ENCODE measurements at regions not wholly inside any gene's neighbourhood (a gene's known extent, or its start where the extent isn't known, plus 50 kb on each side); places are given as distances from the start of the nearest gene placed in this dataset.

GRCh38 chr1:38213646-38214434, 167.2 kb upstream of the POU3F1 start:
- no peaks in the 10 kb centered on the region for H4K20me1 ChIP-seq (ENCODE audit: insufficient read depth)
- no peak overlapping the region for H3K9ac ChIP-seq (ENCODE audit: low read length)
- no peaks in the 10 kb centered on the region for H3K36me3 ChIP-seq (ENCODE audit: insufficient read depth, low read length)
- H3K4me3 ChIP-seq (ENCODE audit: low read length): no peak overlapping the region
- H3F3A ChIP-seq (ENCODE audit: insufficient read depth, low read length, poor library complexity, severe bottlenecking): no peaks in the 10 kb centered on the region
- no peaks in the 10 kb centered on the region for H3K9me2 ChIP-seq (ENCODE audit: insufficient read depth, low read length)
- no peak overlapping the region for H2AFZ ChIP-seq (ENCODE audit: low read depth, low read length)
- H3K79me2 ChIP-seq (replicated peaks; ENCODE audit: insufficient read depth, low read length): no peaks in the 10 kb centered on the region
- TF ChIP-seq REST (IDR thresholded peaks at IDR 0.05; ENCODE audit: borderline replicate concordance): no peak
- TF ChIP-seq TAF1 (IDR thresholded peaks at IDR 0.05; ENCODE audit: low read depth): no peak
- TF ChIP-seq POLR2AphosphoS5 (IDR thresholded peaks at IDR 0.05): no peak
- TF ChIP-seq MXI1 (conservative IDR thresholded peaks at IDR 0.05; ENCODE audit: poor library complexity, severe bottlenecking): no peak
- TF ChIP-seq RAD21 (conservative IDR thresholded peaks at IDR 0.05): no peak
- no peak for TF ChIP-seq EZH2 (IDR thresholded peaks at IDR 0.05; ENCODE audit: borderline replicate concordance, insufficient read depth, low read length, poor library complexity, severe bottlenecking)
- H3K27ac ChIP-seq (ENCODE audit: low read length): no peak overlapping the region
- H3K27me3 ChIP-seq (ENCODE audit: insufficient read depth, low read depth, low read length): no peaks in the 10 kb centered on the region
- H3K4me2 ChIP-seq (ENCODE audit: low read length): no peak overlapping the region
- no peaks in the 10 kb centered on the region for H3K9me3 ChIP-seq (ENCODE audit: low read length)

GRCh38 chr1:38210895-38211177, 164.2 kb upstream of the POU3F1 start:
- Histone ChIP-seq H3K27ac (ENCODE audit: low read length) (no peak overlapping the region), H3K79me2 (replicated peaks; ENCODE audit: insufficient read depth, low read length) (no peaks in the 10 kb centered on the region), H3K4me2 (ENCODE audit: low read length) (no peak overlapping the region), H2AFZ (ENCODE audit: low read depth, low read length) (no peak overlapping the region), H4K20me1 (ENCODE audit: insufficient read depth) (no peaks in the 10 kb centered on the region), H3K27me3 (ENCODE audit: insufficient read depth, low read depth, low read length) (no peaks in the 10 kb centered on the region), H3K9ac (ENCODE audit: low read length) (no peak overlapping the region), H3K9me3 (ENCODE audit: low read length) (no peaks in the 10 kb centered on the region), H3K9me2 (ENCODE audit: insufficient read depth, low read length) (no peaks in the 10 kb centered on the region), H3F3A (ENCODE audit: insufficient read depth, low read length, poor library complexity, severe bottlenecking) (no peaks in the 10 kb centered on the region), H3K4me3 (ENCODE audit: low read length) (no peak overlapping the region), H3K36me3 (ENCODE audit: insufficient read depth, low read length) (no peaks in the 10 kb centered on the region)
- TF ChIP-seq REST (IDR thresholded peaks at IDR 0.05; ENCODE audit: borderline replicate concordance) (no peak), TAF1 (IDR thresholded peaks at IDR 0.05; ENCODE audit: low read depth) (no peak), SMC3 (conservative IDR thresholded peaks at IDR 0.05; ENCODE audit: poor library complexity) (no peak), EP300 (conservative IDR thresholded peaks at IDR 0.05; ENCODE audit: poor library complexity, severe bottlenecking) (no peak), POLR2AphosphoS5 (IDR thresholded peaks at IDR 0.05) (no peak), CTCF (IDR thresholded peaks at IDR 0.05; ENCODE audit: poor library complexity, severe bottlenecking) (no peak), EZH2 (IDR thresholded peaks at IDR 0.05; ENCODE audit: borderline replicate concordance, insufficient read depth, low read length, poor library complexity, severe bottlenecking) (no peak), MXI1 (conservative IDR thresholded peaks at IDR 0.05; ENCODE audit: poor library complexity, severe bottlenecking) (no peak), RAD21 (conservative IDR thresholded peaks at IDR 0.05) (no peak)

Data from neural cell (in vitro differentiated cells).